Panc1 (cell line): ENCODE measurements at regions not wholly inside any gene's neighbourhood (a gene's known extent, or its start where the extent isn't known, plus 50 kb on each side); places are given as distances from the start of the nearest gene placed in this dataset.

Experiments used
- REST ChIP-seq, 2 experiments: IDR thresholded peaks; 2 replicates each; pipeline ENCODE4 v1.6.1; 2011 to 2012; ENCODE audit warnings: low read depth in 2 of 2, control low read depth in 1 of 2, low read length in 1 of 2, mild to moderate bottlenecking in 1 of 2, moderate library complexity in 1 of 2; ENCODE audit not compliant: insufficient read depth in 1 of 2
- SIN3A ChIP-seq: IDR thresholded peaks from 2 replicates; pipeline ENCODE4 v1.6.1; 2012; ENCODE audit warnings: low read depth, mild to moderate bottlenecking, low read length, moderate library complexity, borderline replicate concordance; ENCODE audit not compliant: insufficient read depth

- no peak for TF ChIP-seq SIN3A
- TF ChIP-seq REST (IDR thresholded peaks at IDR 0.05; ENCODE audit: insufficient read depth in 1 of 2, low read depth in 2 of 2, low read length in 1 of 2), result no peak
Measured at GRCh38 chr9:71329873-71330272, 208.5 kb upstream of the TRPM3 start.
